SU-DHL-6 (cell line): ENCODE measurements at regions not wholly inside any gene's neighbourhood (a gene's known extent, or its start where the extent isn't known, plus 50 kb on each side); places are given as distances from the start of the nearest gene placed in this dataset.

Experiments
- H2AFZ ChIP-seq: fragments of 200-600 bp; sonication (generic); 2 replicates; pipeline ENCODE4 v1.6.1; 2014; ENCODE audit warnings: low read depth, mild to moderate bottlenecking, moderate library complexity, mixed read lengths, antibody characterized with exemption, low read length; ENCODE audit not compliant: severe bottlenecking
- H3F3A ChIP-seq: fragments of 200-600 bp; shearing (Covaris generic); 2 replicates; pipeline ENCODE4 v1.6.0; 2016; ENCODE audit warnings: antibody characterized with exemption, mild to moderate bottlenecking; ENCODE audit not compliant: insufficient read depth
- H3K27ac ChIP-seq: fragments of 200-600 bp; sonication (generic); 2 replicates; pipeline ENCODE4 v1.5.1; 2016; ENCODE audit warnings: low read depth, mild to moderate bottlenecking, low read length, moderate library complexity, mixed read lengths
- H3K27me3 ChIP-seq: fragments of 200-600 bp; sonication (generic), shearing (Covaris generic); 2 replicates; pipeline ENCODE4 v1.6.0; 2014; ENCODE audit warnings: mild to moderate bottlenecking, low read length
- H3K36me3 ChIP-seq: fragments of 200-600 bp; sonication (generic); 2 replicates; pipeline ENCODE4 v1.6.1; 2014; ENCODE audit warnings: mild to moderate bottlenecking, low read length, mixed read lengths
- H3K4me2 ChIP-seq: fragments of 300-600, 200-600 bp; shearing (Covaris generic), sonication (generic); 2 replicates; pipeline ENCODE4 v1.6.0; 2014; ENCODE audit warnings: low read length, low read depth, mild to moderate bottlenecking; ENCODE audit not compliant: poor library complexity, severe bottlenecking
- H3K4me3 ChIP-seq: fragments of 200-600 bp; sonication (generic); 2 replicates; pipeline ENCODE4 v1.5.1; 2014; ENCODE audit warnings: antibody characterized with exemption, low read length, mild to moderate bottlenecking, mixed read lengths; ENCODE audit not compliant: insufficient read depth, poor library complexity, severe bottlenecking
- H3K79me2 ChIP-seq: fragments of 200-600 bp; sonication (generic); 2 replicates; pipeline ENCODE4 v1.6.1; 2014; ENCODE audit warnings: mild to moderate bottlenecking, low read length, moderate library complexity; ENCODE audit not compliant: insufficient read depth
- H3K9ac ChIP-seq: fragments of 200-600 bp; sonication (generic); 2 replicates; pipeline ENCODE4 v1.7.0; 2014; ENCODE audit warnings: mild to moderate bottlenecking, low read length
- H3K9me2 ChIP-seq: fragments of 200-600 bp; sonication (generic); replicated peaks from 2 replicates; pipeline ENCODE4 v1.6.1; 2014; ENCODE audit warnings: low read length; ENCODE audit not compliant: insufficient read depth
- H3K9me3 ChIP-seq: fragments of 200-600 bp; sonication (generic); 2 replicates; pipeline ENCODE4 v1.6.1; 2014; ENCODE audit warnings: low read length, mixed read lengths; ENCODE audit not compliant: insufficient read depth
- H4K20me1 ChIP-seq: fragments of 200-600 bp; sonication (generic); 2 replicates; pipeline ENCODE4 v1.6.1; 2014; ENCODE audit warnings: low read depth, mild to moderate bottlenecking, antibody characterized with exemption, low read length, moderate library complexity, mixed read lengths
- EZH2phosphoT487 ChIP-seq: fragments of 200-600 bp; sonication (generic), shearing (Covaris generic); conservative IDR thresholded peaks from 2 replicates; pipeline ENCODE4 v1.6.1; 2018; ENCODE audit warnings: mild to moderate bottlenecking, antibody characterized with exemption, low read length, moderate library complexity, mixed read lengths
- TF ChIP-seq, protein P1 (sequence below): fragments of 200-600 bp; sonication (generic); IDR thresholded peaks from one replicate; pipeline ENCODE4 v1.5.1; 2017; ENCODE audit warnings: antibody characterized with exemption, mild to moderate bottlenecking, low read length, moderate library complexity; ENCODE audit not compliant: insufficient read depth, poor library complexity, severe bottlenecking

DNA sequence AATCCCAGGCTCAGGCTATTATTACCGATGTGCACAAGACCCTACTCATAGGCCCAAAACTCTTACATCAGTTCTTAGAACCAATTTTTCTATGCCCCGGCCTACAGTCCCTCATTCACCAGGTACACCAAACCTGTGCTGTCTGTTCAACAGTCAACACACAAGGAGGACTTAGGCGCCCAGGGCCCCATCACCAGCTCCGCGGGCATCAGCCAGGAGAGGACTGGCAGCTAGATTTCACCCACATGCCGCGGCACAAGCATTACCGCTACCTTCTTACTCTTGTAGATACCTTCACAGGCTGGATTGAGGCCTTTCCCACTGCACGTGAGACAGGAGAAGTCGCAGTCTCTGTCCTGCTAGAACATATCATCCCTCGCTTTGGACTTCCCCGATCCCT, 962.5 kb downstream of the RPA4 start:
- H3K4me3 ChIP-seq, result no peak overlapping the region
- no peaks in the 10 kb centered on the region for H3K27me3 ChIP-seq
- no peak overlapping the region for H3K4me2 ChIP-seq
- no peak for TF ChIP-seq EZH2phosphoT487
- TF ChIP-seq, protein P1, sequence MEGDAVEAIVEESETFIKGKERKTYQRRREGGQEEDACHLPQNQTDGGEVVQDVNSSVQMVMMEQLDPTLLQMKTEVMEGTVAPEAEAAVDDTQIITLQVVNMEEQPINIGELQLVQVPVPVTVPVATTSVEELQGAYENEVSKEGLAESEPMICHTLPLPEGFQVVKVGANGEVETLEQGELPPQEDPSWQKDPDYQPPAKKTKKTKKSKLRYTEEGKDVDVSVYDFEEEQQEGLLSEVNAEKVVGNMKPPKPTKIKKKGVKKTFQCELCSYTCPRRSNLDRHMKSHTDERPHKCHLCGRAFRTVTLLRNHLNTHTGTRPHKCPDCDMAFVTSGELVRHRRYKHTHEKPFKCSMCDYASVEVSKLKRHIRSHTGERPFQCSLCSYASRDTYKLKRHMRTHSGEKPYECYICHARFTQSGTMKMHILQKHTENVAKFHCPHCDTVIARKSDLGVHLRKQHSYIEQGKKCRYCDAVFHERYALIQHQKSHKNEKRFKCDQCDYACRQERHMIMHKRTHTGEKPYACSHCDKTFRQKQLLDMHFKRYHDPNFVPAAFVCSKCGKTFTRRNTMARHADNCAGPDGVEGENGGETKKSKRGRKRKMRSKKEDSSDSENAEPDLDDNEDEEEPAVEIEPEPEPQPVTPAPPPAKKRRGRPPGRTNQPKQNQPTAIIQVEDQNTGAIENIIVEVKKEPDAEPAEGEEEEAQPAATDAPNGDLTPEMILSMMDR, result no peak
- H3K79me2 ChIP-seq, result no peaks in the 10 kb centered on the region
- H3K36me3 ChIP-seq, result no peaks in the 10 kb centered on the region
- no peaks in the 10 kb centered on the region for H3K9me3 ChIP-seq
- no peaks in the 10 kb centered on the region for H3F3A ChIP-seq
- no peaks in the 10 kb centered on the region for H3K9me2 ChIP-seq
- no peak overlapping the region for H3K9ac ChIP-seq
- no peak overlapping the region for H3K27ac ChIP-seq
- no peak overlapping the region for H2AFZ ChIP-seq
- H4K20me1 ChIP-seq, result no peaks in the 10 kb centered on the region

DNA sequence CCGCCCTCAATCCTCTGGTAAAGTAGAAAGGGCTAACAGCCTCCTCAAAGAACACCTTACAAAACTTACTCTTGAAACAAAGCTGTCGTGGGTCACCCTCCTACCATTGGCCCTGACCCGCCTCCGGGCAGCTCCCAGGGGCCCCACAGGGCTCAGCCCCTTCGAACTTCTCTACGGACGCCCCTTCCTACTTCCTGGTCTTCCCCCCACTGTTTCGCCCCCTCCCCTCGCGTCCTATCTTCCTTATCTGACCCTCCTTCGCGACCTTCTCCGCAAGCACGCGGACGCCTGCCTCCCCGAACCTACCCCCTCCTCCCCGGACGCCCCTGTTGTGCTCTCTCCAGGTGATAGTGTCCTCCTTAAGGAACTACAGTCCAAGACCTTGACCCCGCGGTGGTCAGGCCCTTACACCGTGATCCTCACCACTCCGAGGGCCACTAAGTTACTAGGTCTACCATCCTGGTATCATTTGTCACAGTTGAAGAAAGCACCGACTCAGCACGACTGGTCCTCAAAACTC, 963.1 kb downstream of the RPA4 start:
- H3K36me3 ChIP-seq, result no peaks in the 10 kb centered on the region
- no peaks in the 10 kb centered on the region for H3F3A ChIP-seq
- H3K27ac ChIP-seq, result no peak overlapping the region
- H2AFZ ChIP-seq, result no peak overlapping the region
- H3K9me2 ChIP-seq, result no peaks in the 10 kb centered on the region
- H4K20me1 ChIP-seq, result no peaks in the 10 kb centered on the region
- TF ChIP-seq, protein P1, result no peak
- TF ChIP-seq EZH2phosphoT487, result no peak
- H3K4me2 ChIP-seq, result no peak overlapping the region
- no peaks in the 10 kb centered on the region for H3K27me3 ChIP-seq
- no peak overlapping the region for H3K9ac ChIP-seq
- H3K79me2 ChIP-seq, result no peaks in the 10 kb centered on the region
- H3K9me3 ChIP-seq, result no peaks in the 10 kb centered on the region
- H3K4me3 ChIP-seq, result no peak overlapping the region

DNA sequence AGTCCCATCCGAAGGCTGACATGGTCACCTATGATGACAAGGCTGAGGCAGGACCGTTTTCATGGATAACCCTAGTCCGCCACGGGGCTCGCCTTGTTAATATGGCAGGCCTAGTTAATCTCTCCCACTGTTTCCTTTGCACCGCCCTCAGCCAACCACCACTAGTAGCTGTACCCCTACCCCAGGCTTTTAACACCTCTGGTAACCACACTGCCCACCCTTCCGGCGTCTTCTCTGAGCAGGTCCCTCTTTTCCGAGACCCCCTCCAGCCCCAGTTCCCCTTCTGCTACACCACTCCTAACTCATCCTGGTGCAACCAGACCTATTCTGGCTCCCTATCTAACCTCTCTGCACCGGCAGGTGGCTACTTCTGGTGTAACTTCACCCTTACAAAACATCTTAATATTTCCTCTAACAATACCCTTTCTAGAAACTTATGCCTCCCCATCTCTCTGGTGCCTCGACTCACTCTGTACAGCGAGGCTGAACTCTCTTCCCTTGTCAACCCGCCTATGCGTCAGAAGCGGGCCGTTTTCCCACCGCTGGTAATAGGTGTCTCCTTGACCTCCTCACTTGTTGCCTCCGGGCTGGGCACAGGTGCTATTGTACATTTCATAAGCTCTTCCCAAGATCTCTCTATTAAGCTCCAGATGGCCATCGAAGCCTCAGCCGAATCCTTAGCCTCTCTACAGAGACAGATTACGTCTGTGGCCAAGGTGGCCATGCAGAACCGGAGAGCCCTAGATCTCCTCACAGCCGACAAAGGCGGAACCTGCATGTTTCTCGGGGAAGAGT, 964.4 kb downstream of the RPA4 start:
- Histone ChIP-seq H3K79me2 (no peaks in the 10 kb centered on the region), H3K9ac (no peak overlapping the region), H3K27ac (no peak overlapping the region), H3K9me2 (no peaks in the 10 kb centered on the region), H4K20me1 (no peaks in the 10 kb centered on the region), H2AFZ (no peak overlapping the region), H3K4me2 (no peak overlapping the region), H3K4me3 (no peak overlapping the region), H3K9me3 (no peaks in the 10 kb centered on the region), H3K36me3 (no peaks in the 10 kb centered on the region), H3K27me3 (no peaks in the 10 kb centered on the region), H3F3A (no peaks in the 10 kb centered on the region)
- TF ChIP-seq, protein P1, result no peak
- TF ChIP-seq EZH2phosphoT487, result no peak
